ENCODE measurements at regions not wholly inside any gene's neighbourhood (a gene's known extent, or its start where the extent isn't known, plus 50 kb on each side); places are given as distances from the start of the nearest gene placed in this dataset.

- ATAC-seq (replicated peaks in 1 of 4), result no peak
- Histone ChIP-seq H3K4me3 (ENCODE audit: control insufficient read depth in 1 of 2, extremely low read depth in 1 of 2, low read length in 1 of 2) (no peak overlapping the region), H3K36me3 (ENCODE audit: control insufficient read depth in 2 of 2, extremely low read depth in 1 of 2, insufficient read depth in 1 of 2, low read length in 1 of 2) (no peaks in the 10 kb centered on the region), H3K9me3 (no peaks in the 10 kb centered on the region), H3K27ac (ENCODE audit: low read length) (no peak overlapping the region), H3K4me1 (ENCODE audit: control insufficient read depth in 1 of 2, extremely low read depth in 1 of 2, insufficient read depth in 2 of 2, low read length in 2 of 2) (peaks cover 0 to 12% of the 10 kb centered on the region in 2 experiments), H3K27me3 (replicated peaks in 1 of 2; ENCODE audit: control insufficient read depth in 2 of 2, extremely low read depth in 1 of 2, insufficient read depth in 2 of 2, low read length in 1 of 2) (peaks cover 13 to 44% of the 10 kb centered on the region in 2 experiments)
- no peak overlapping the region for H3K4me3 Mint-ChIP-seq
- H3K36me3 Mint-ChIP-seq, result no peaks in the 10 kb centered on the region
- H3K27me3 Mint-ChIP-seq, result peaks cover 50 to 56% of the 10 kb centered on the region in 2 donors
- peaks cover 3 to 11% (median 11%) of the 10 kb centered on the region in 3 donors for H3K9me3 Mint-ChIP-seq
- H3K4me1 Mint-ChIP-seq, result peaks cover 4 to 7% (median 5%) of the 10 kb centered on the region in 3 donors
- ChIA-PET POLR2A (no interaction called here), CTCF (interaction anchor here in 1 of 2 donors (0.6 kb wide), 1 partner anchor 109 kb away, joined by 3 read pairs; no protein-coding TSS in a partner anchor)
- DNase-seq, result no peak
- H3K27ac Mint-ChIP-seq, result no peak overlapping the region
- 98% methylated on average over 2 of the region's 2 CpGs for WGBS (ENCODE audit: insufficient coverage)
Measured at GRCh38 chr1:47511825-47512224, 74.0 kb downstream of the FOXD2 start.

- Mint-ChIP-seq H3K4me3 (no peak overlapping the region), H3K27me3 (peaks cover 50 to 55% of the 10 kb centered on the region in 2 donors), H3K27ac (no peak overlapping the region), H3K9me3 (peaks cover 3 to 11% (median 11%) of the 10 kb centered on the region in 3 donors), H3K36me3 (no peaks in the 10 kb centered on the region), H3K4me1 (peaks cover 4 to 7% (median 5%) of the 10 kb centered on the region in 3 donors)
- Histone ChIP-seq H3K36me3 (ENCODE audit: control insufficient read depth in 2 of 2, extremely low read depth in 1 of 2, insufficient read depth in 1 of 2, low read length in 1 of 2) (no peaks in the 10 kb centered on the region), H3K27me3 (replicated peaks in 1 of 2; ENCODE audit: control insufficient read depth in 2 of 2, extremely low read depth in 1 of 2, insufficient read depth in 2 of 2, low read length in 1 of 2) (peaks cover 5 to 37% of the 10 kb centered on the region in 2 experiments), H3K4me3 (ENCODE audit: control insufficient read depth in 1 of 2, extremely low read depth in 1 of 2, low read length in 1 of 2) (no peak overlapping the region), H3K27ac (ENCODE audit: low read length) (no peak overlapping the region), H3K9me3 (no peaks in the 10 kb centered on the region), H3K4me1 (ENCODE audit: control insufficient read depth in 1 of 2, extremely low read depth in 1 of 2, insufficient read depth in 2 of 2, low read length in 2 of 2) (peaks cover 0 to 6% of the 10 kb centered on the region in 2 experiments)
- ChIA-PET CTCF (no interaction called here), POLR2A (no interaction called here)
- DNase-seq (no peak), ATAC-seq (replicated peaks in 1 of 4) (no peak)
- WGBS (ENCODE audit: insufficient coverage), result no CpG with 5 or more reads among the region's 3 CpGs
Measured at GRCh38 chr1:47513393-47513792, 75.5 kb downstream of the FOXD2 start.

GRCh38 chr1:47514229-47514628 lies 76.4 kb downstream of the FOXD2 start:
- Histone ChIP-seq H3K27me3 (replicated peaks in 1 of 2; ENCODE audit: control insufficient read depth in 2 of 2, extremely low read depth in 1 of 2, insufficient read depth in 2 of 2, low read length in 1 of 2) (peaks cover 5 to 29% of the 10 kb centered on the region in 2 experiments), H3K27ac (ENCODE audit: low read length) (no peak overlapping the region), H3K36me3 (ENCODE audit: control insufficient read depth in 2 of 2, extremely low read depth in 1 of 2, insufficient read depth in 1 of 2, low read length in 1 of 2) (no peaks in the 10 kb centered on the region), H3K9me3 (no peaks in the 10 kb centered on the region), H3K4me1 (ENCODE audit: control insufficient read depth in 1 of 2, extremely low read depth in 1 of 2, insufficient read depth in 2 of 2, low read length in 2 of 2) (no peaks in the 10 kb centered on the region), H3K4me3 (ENCODE audit: control insufficient read depth in 1 of 2, extremely low read depth in 1 of 2, low read length in 1 of 2) (no peak overlapping the region)
- Mint-ChIP-seq H3K9me3 (peaks cover 3 to 11% (median 11%) of the 10 kb centered on the region in 3 donors), H3K4me1 (peaks cover 0 to 1% (median 0%) of the 10 kb centered on the region in 3 donors), H3K27ac (no peak overlapping the region), H3K36me3 (no peaks in the 10 kb centered on the region), H3K27me3 (peaks cover 53 to 55% of the 10 kb centered on the region in 2 donors), H3K4me3 (no peak overlapping the region)
- CTCF ChIA-PET, result no interaction called here
- DNase-seq (no peak), ATAC-seq (replicated peaks in 1 of 4) (no peak)
- POLR2A ChIA-PET, result no interaction called here

DNA sequence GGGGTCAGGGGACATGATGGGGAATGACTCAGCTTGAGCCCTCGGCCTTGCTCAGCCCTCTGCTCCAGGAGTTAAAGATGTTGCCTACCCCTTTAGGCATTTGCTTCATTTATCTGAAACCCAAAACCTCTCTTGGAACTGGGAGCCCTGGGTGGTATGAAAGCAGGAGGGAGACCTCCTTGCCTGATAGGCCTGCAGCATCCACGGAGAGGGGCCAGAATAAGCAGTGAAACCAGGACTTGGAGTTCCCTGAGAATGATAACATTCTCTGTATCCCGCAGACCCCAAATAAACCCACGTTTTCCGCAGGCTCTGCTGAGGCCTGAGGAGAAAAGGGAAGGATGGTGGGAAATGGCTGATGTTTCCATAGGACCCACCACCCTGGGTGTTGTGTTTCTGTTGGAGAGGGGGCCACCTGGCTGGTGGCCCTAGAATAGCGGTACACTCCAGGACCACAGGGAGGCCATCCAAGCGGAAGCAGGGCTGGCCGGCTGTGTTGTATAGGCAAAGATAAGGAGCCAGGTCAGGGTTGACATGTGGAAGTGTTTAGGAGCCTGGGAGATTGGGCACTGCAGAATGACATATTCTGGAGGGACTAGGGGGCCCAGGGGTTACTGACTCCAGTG lies 77.4 kb downstream of the FOXD2 start:
- DNase-seq (no peak), ATAC-seq (replicated peaks in 1 of 4) (no peak)
- H3K4me1 Mint-ChIP-seq, result no peaks in the 10 kb centered on the region
- peaks cover 49 to 50% of the 10 kb centered on the region in 2 donors for H3K27me3 Mint-ChIP-seq
- Histone ChIP-seq H3K4me1 (ENCODE audit: control insufficient read depth in 1 of 2, extremely low read depth in 1 of 2, insufficient read depth in 2 of 2, low read length in 2 of 2) (no peaks in the 10 kb centered on the region), H3K27ac (ENCODE audit: low read length) (no peak overlapping the region), H3K27me3 (replicated peaks in 1 of 2; ENCODE audit: control insufficient read depth in 2 of 2, extremely low read depth in 1 of 2, insufficient read depth in 2 of 2, low read length in 1 of 2) (peaks cover 2 to 29% of the 10 kb centered on the region in 2 experiments), H3K36me3 (ENCODE audit: control insufficient read depth in 2 of 2, extremely low read depth in 1 of 2, insufficient read depth in 1 of 2, low read length in 1 of 2) (no peaks in the 10 kb centered on the region), H3K9me3 (no peaks in the 10 kb centered on the region), H3K4me3 (ENCODE audit: control insufficient read depth in 1 of 2, extremely low read depth in 1 of 2, low read length in 1 of 2) (no peak overlapping the region)
- 85% methylated on average over 5 of the region's 8 CpGs for WGBS (ENCODE audit: insufficient coverage)
- no peaks in the 10 kb centered on the region for H3K36me3 Mint-ChIP-seq
- CTCF ChIA-PET, result no interaction called here
- POLR2A ChIA-PET, result no interaction called here
- H3K27ac Mint-ChIP-seq, result no peak overlapping the region
- H3K9me3 Mint-ChIP-seq, result peaks cover 3 to 11% (median 11%) of the 10 kb centered on the region in 3 donors
- no peak overlapping the region for H3K4me3 Mint-ChIP-seq

DNA sequence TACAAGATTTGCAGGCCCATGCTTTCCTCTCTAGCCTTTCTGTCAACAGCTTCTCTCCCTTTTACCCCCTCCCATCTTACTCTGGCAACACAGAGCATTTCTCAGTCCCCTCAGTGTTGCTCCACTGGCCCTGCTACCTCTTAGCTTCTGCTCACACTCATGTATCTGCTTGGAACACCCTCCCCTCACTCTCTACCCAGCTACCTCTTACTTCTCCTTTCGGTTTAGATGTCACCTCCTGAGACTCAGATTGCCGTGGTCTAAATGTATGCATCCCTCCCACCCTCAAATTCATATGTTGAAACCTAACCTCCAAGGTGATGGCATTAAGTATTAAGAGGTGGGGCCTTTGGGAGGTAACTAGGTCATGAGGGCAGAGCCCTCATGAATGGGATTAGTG lies 80.1 kb downstream of the FOXD2 start:
- Mint-ChIP-seq H3K27me3 (peaks cover 33 to 46% of the 10 kb centered on the region in 2 donors), H3K36me3 (no peaks in the 10 kb centered on the region), H3K4me3 (no peak overlapping the region), H3K9me3 (peaks cover 3 to 11% (median 11%) of the 10 kb centered on the region in 3 donors), H3K27ac (no peak overlapping the region), H3K4me1 (no peaks in the 10 kb centered on the region)
- no peaks in the 10 kb centered on the region for H3K36me3 ChIP-seq (ENCODE audit: control insufficient read depth in 2 of 2, extremely low read depth in 1 of 2, insufficient read depth in 1 of 2, low read length in 1 of 2)
- 20% methylated on average over 1 of the region's 2 CpGs for WGBS (ENCODE audit: insufficient coverage)
- CTCF ChIA-PET, result interaction anchor here in 1 of 2 donors (0.5 kb wide), 1 partner anchor 568 kb away, joined by 3 read pairs; no protein-coding TSS in a partner anchor
- H3K27ac ChIP-seq (ENCODE audit: low read length), result no peak overlapping the region
- no peak overlapping the region for H3K4me3 ChIP-seq (ENCODE audit: control insufficient read depth in 1 of 2, extremely low read depth in 1 of 2, low read length in 1 of 2)
- H3K9me3 ChIP-seq, result no peaks in the 10 kb centered on the region
- no peak for ATAC-seq (replicated peaks in 1 of 4)
- H3K4me1 ChIP-seq (ENCODE audit: control insufficient read depth in 1 of 2, extremely low read depth in 1 of 2, insufficient read depth in 2 of 2, low read length in 2 of 2), result no peaks in the 10 kb centered on the region
- no peak for DNase-seq
- POLR2A ChIA-PET, result no interaction called here
- peaks cover 0 to 38% of the 10 kb centered on the region in 2 experiments for H3K27me3 ChIP-seq (replicated peaks in 1 of 2; ENCODE audit: control insufficient read depth in 2 of 2, extremely low read depth in 1 of 2, insufficient read depth in 2 of 2, low read length in 1 of 2)

- no peaks in the 10 kb centered on the region for H3K4me1 Mint-ChIP-seq
- no peak overlapping the region for H3K4me3 ChIP-seq (ENCODE audit: control insufficient read depth in 1 of 2, extremely low read depth in 1 of 2, low read length in 1 of 2)
- H3K27ac Mint-ChIP-seq, result no peak overlapping the region
- DNase-seq (no peak), ATAC-seq (replicated peaks in 1 of 4) (no peak)
- no peak overlapping the region for H3K4me3 Mint-ChIP-seq
- POLR2A ChIA-PET, result no interaction called here
- peaks cover 23 to 49% of the 10 kb centered on the region in 2 donors for H3K27me3 Mint-ChIP-seq
- H3K27me3 ChIP-seq (replicated peaks in 1 of 2; ENCODE audit: control insufficient read depth in 2 of 2, extremely low read depth in 1 of 2, insufficient read depth in 2 of 2, low read length in 1 of 2), result peaks cover 0 to 42% of the 10 kb centered on the region in 2 experiments
- no peaks in the 10 kb centered on the region for H3K4me1 ChIP-seq (ENCODE audit: control insufficient read depth in 1 of 2, extremely low read depth in 1 of 2, insufficient read depth in 2 of 2, low read length in 2 of 2)
- H3K36me3 Mint-ChIP-seq, result no peaks in the 10 kb centered on the region
- peaks cover 3 to 4% (median 3%) of the 10 kb centered on the region in 3 donors for H3K9me3 Mint-ChIP-seq
- H3K9me3 ChIP-seq, result no peaks in the 10 kb centered on the region
- H3K27ac ChIP-seq (ENCODE audit: low read length), result no peak overlapping the region
- no peaks in the 10 kb centered on the region for H3K36me3 ChIP-seq (ENCODE audit: control insufficient read depth in 2 of 2, extremely low read depth in 1 of 2, insufficient read depth in 1 of 2, low read length in 1 of 2)
- CTCF ChIA-PET, result no interaction called here
- 87% methylated on average over 4 of the region's 4 CpGs for WGBS (ENCODE audit: insufficient coverage)
Measured at GRCh38 chr1:47519491-47519890, 81.6 kb downstream of the FOXD2 start.
